GM20431 (cell line): ENCODE measurements at regions not wholly inside any gene's neighbourhood (a gene's known extent, or its start where the extent isn't known, plus 50 kb on each side); places are given as distances from the start of the nearest gene placed in this dataset.

Experiments
- in situ Hi-C: fragments of 300-500 bp; cut with MseI, MboI; formaldehyde crosslinking; loops from one replicate; pipeline ENCODE4 v1.15.0; 2020; ENCODE audit warnings: low sequenced_read_pairs; ENCODE audit not compliant: unreplicated experiment

DNA sequence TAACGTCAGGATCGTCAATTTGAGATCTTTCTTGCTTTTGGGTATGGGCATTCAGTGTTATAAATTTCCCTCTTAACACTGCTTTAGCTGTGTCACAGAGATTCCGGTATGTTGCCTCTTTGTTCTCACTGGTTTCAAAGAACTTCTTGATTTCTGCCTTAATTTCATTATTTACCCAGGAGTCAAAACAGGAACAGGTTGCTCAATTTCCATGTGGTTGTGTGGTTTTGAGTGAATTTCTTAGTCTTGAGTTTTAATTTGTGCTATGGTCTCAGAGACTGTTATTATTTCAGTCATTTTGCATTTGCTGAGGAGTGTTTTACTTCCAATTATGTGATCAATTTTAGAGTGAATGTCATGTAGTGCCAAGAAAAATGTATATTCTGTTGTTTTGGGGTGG lies 153.1 kb downstream of the PCDH17 start:
- in situ Hi-C loops: no loop called here

DNA sequence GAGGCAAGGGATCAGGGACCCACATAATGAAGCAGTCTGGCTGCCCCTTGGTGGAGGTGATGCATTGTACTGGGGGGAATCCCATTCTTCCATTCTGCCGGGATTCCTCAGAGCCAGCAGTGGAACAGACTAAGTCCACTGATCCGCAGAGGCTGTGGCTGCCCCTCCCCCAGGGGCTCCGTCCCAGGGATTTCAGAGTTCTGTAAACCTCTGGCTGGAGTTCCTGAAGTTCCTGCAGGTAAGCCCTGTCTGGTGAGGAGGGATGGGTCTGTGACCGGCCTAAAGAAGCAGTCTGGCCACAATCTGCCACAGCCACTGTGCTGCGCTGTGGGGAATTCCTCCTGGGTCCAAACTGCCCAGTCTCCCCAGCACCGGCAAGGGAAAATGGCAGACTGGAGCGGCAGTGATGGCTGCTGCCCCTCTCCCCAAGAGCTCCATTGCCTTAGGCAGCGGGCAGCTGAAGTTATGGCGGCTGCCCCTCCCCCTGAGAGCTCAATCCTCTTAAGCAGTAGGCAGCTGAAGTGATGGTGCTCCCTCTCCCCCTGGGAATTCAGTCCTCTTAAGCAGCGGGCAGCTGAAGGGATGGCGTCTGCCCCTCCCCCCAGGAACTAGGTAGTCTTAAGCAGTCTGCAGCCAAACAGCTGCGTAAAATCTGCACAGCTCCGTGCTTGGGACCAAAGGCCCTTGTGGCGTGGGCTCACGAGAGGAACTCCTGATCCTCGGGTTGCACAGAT lies 155.7 kb downstream of the PCDH17 start:
- in situ Hi-C loops: no loop called here

DNA sequence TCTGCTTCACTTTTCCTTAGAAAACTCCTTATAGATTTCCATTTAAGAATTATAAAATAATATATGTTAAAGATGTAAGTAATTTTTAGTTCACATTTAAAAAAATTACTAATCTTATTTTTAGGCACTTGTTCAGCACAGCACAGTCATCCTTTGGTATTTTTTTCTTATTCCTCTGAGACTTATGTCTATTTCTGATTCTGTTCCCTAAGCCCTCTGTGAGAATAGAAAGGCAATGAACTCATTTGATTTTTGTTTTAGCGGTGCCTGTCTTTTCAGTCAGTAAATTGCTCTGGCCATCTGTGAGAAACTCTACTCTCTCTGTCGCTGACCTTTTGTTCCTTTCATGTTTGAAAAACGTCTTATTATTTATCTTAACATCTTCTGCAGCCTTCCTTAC lies 168.1 kb downstream of the PCDH17 start:
- in situ Hi-C loops: no loop called here

GRCh38 chr13:57813651-57814050 lies 182.1 kb downstream of the PCDH17 start:
- in situ Hi-C loops: no loop called here

- in situ Hi-C loops: no loop called here
These were observed 184.1 kb downstream of the PCDH17 start for GRCh38 chr13:57815600-57815999.

- in situ Hi-C loops: no loop called here
These were observed 189.4 kb downstream of the PCDH17 start for GRCh38 chr13:57820924-57821323.

DNA sequence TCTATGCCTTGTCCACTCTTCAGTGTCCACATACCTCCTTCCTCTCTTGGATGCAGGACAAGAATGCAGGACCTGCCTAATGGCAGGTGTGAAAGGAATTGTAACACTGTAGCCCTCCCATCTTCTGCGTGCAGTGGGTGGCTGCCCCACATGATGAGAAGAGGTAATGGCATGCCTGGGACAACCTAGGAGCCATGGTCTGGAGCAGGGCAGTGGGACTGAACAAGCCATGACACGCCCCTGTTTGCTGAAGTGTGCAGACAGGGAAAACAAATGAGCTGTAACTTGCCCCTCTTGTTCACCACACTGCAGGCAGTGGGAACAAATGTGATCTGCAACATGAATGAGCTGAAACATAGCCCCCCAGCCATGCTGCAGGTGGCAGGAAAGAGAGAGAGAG lies 192.2 kb downstream of the PCDH17 start:
- in situ Hi-C loops: no loop called here

- in situ Hi-C loops: no loop called here
These were observed 192.6 kb downstream of the PCDH17 start for GRCh38 chr13:57824121-57824520.

DNA sequence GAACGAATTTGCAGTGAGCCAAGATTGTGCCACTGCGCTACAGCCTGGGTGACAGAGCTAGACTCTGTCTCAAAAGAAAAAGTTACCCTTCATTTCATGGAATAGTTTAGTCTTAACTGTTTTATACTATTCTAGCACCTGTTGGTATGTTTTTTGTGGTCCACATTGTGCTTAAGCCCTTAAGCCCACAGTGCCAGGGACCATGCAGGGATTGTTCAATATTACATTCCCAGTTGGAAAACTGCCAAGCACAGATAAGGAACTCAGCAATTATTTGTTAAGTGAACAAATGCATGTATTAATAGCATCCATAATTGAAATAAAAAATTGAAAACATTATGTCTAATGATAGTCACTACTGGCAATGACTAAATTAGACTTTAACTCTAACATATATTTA lies 193.5 kb downstream of the PCDH17 start:
- in situ Hi-C loops: no loop called here

DNA sequence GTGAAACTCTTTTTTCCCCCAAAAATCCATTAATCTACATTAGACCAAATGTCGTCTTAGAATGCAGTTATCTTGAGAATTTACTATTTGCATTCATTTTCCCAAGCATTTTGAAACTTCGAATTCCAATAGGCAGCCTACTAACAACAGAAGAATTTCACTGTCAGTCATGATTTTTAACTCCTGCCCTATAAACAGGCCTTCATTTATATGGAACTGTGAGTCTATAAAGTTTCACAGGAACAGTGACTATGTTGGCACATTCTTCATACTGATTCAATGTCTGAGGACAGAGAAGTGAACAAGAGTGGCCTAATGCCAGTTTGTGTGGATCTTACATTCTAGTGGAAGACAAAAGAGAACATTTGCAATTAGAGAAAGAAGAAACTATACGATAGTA lies 198.0 kb downstream of the PCDH17 start:
- in situ Hi-C loops: no loop called here

GRCh38 chr13:57832187-57832586 lies 200.6 kb downstream of the PCDH17 start:
- in situ Hi-C loops: no loop called here

- in situ Hi-C loops: no loop called here
These were observed 206.3 kb downstream of the PCDH17 start for GRCh38 chr13:57837801-57838200.

DNA sequence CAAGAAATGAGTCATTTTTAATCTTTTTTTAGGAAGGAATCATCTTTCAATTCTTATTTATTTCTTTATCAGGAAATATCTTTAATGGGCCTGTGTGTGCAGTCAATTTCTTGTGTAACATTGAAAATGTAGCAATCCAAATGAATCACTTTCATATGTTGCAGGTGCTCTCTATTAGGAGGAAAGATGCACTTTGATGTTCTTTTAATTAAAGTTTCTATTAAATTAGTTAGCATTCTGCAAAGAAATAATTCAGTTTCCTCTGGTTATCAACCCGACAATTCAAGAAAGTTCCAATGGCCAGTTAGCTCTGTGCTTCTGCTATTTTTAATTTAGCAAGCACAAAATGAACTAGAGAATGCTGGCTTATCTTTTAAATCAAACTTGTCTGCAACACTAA lies 212.0 kb downstream of the PCDH17 start:
- in situ Hi-C loops: no loop called here

GRCh38 chr13:57846600-57847173 lies 215.1 kb downstream of the PCDH17 start:
- in situ Hi-C loops: no loop called here

DNA sequence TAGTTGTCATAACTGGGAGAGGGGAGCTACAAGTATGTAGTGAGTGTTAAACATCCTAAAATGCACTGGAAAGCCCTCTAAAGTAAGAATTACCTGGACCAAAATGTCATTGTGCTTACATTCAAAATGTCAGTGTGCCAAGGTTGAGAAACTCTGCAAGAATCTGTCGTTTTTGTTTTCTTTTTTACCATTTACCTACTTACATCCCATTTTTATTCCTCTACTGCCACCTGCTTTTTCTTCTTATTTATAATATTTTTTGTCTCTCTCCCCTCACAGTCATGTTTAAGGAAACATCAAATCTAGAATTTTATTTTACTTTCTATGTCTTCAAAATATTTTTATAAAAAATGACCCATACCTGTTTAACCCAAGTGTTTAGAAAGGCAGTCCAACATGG lies 226.4 kb downstream of the PCDH17 start:
- in situ Hi-C loops: no loop called here

DNA sequence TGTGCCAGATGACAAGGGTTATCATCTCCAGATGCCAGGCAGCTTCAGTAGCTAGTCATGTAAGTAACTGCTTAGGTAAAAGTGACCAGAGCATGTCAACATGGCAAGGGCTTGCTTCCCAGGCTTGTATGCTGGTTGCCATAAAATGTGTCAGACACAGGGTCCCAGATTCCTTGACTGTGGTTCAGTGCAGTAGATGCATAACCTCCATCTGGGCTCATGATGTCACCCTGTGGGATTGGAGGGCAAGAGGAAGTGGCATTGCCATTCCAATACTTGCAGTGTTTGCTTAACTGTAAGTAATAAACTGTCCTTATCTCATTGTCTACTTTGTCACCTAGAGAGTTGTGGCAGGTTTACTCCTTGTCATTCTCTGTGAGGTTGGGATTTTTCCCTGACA lies 226.8 kb downstream of the PCDH17 start:
- in situ Hi-C loops: no loop called here

DNA sequence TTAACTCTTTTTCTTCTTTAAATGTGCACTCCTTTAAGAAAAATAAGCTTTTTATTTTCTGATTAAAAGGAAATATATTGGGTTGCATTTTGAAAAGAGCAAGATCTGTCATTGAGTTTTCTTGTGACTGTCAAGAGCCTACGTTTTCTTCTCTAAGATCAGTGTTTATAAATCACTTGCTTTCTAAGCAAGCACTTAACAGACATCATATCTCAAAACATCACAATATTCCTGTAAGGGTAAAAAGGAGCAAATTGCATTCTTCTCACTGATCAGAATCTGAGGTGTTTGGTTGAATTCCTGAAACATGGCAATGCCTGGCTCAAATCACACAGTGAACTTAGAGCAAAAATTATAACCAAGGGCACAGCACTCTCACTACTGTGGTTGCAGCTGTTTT lies 231.3 kb downstream of the PCDH17 start:
- in situ Hi-C loops: no loop called here

- in situ Hi-C loops: no loop called here
These were observed 234.2 kb downstream of the PCDH17 start for GRCh38 chr13:57865600-57866294.

DNA sequence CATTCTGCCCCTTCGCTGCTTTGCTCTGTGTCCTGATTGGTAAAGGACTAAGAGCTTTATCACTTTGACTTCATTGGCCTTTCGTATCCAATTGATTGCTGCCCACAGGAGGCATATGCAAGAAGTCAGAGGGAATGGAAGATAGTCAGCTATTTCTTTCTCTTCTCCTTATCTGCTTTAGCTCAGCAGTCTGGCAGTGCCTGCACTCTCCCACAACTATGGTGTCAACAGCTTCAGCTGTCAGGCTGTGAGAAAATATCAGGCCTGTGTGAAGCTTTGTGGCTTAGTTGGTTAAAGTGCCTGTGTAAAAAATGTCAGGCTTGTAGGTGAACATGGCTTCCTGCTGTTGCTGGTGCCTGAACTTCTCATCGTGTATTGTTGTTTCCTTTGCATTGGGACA lies 243.0 kb downstream of the PCDH17 start:
- in situ Hi-C loops: no loop called here

DNA sequence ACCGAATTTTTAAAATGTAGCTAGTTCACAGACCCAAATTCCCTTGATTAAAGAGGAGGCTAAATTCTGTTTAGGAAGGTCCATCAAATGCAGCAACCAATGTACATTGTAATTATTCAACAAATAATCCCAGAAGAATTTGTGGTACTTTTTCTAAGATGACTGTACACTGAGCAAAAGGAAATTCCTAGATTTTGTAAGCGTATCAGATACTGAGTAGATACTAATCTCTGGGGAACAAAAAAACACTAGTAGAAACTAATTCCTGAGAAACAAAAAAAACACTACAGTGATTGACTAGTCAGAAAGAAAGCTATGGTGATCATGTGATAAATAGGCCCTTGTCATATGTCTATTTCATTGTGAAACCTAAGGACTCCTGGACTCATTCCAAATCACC lies 246.1 kb downstream of the PCDH17 start:
- in situ Hi-C loops: no loop called here

DNA sequence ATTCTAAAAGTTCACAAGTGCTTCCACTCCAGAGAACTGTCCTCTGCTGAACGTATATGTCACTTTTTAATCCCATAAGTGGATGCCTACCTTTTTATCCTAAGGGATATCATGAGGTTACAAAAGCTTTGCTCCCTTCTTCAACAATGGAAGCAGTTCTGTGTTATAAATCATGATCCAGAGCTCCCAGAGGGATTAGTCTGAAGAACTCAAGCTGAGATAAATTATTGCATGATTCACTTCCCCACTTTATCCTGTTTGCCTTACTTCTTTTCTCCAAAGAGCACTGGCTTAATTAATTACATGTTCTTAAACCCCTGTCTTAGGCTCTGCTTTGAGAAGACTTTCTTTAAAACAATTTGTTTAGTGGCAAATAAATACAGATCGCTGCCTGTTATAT lies 246.7 kb downstream of the PCDH17 start:
- in situ Hi-C loops: no loop called here

- in situ Hi-C loops: no loop called here
These were observed 265.7 kb downstream of the PCDH17 start for GRCh38 chr13:57897225-57897624.
